ENCODE measurements at regions not wholly inside any gene's neighbourhood (a gene's known extent, or its start where the extent isn't known, plus 50 kb on each side); places are given as distances from the start of the nearest gene placed in this dataset.

DNA sequence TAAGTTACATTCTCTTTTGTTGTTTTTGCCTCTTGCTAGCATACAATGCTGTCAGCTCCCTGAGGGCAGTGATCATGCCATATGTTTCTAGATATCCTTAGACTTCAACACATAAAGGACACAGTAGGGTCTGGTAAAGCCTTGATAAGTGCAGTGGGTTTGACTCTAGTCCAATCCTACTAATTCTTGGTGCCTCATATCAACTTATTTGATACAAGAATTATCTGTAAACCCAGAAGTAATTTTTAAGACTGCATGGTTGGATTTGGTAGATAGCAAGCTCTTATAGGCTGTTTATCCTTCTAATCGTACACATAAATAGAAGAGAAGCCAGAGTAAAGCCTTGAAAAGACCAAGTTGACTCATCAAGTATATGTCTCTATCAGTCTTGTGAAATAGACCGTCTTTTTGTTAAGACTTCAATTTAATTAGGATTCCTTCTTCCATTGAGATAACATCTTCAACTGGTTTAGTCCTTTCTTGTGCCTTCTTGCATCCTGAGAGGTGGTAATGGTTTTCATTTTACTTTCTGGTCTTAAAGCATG lies 265.6 kb upstream of the CDIN1 start:
- no peak overlapping the region for H2BK5ac ChIP-seq (ENCODE audit: insufficient read length, low read length)
- no peak overlapping the region for H3K23ac ChIP-seq (ENCODE audit: insufficient read length, low read depth, low read length)
- H2BK120ac ChIP-seq (ENCODE audit: low read depth, low read length, poor library complexity, severe bottlenecking) = no peak overlapping the region
- H3K4me1 ChIP-seq (ENCODE audit: insufficient read depth, low read length) = no peaks in the 10 kb centered on the region
- H2BK12ac ChIP-seq (ENCODE audit: insufficient read length, low read depth, low read length) = no peak overlapping the region
- no peak overlapping the region for H3K18ac ChIP-seq (ENCODE audit: insufficient read length, low read depth, low read length)
- no peak overlapping the region for H2AK5ac ChIP-seq (ENCODE audit: insufficient read length, low read length)
- no peaks in the 10 kb centered on the region for H3K79me2 ChIP-seq (ENCODE audit: insufficient read depth, low read length)
- Mint-ChIP-seq H3K4me3 (no peak overlapping the region), H3K9me3 (no peaks in the 10 kb centered on the region; a peak in 1 of 5 replicates), H3K36me3 (ENCODE audit: insufficient read depth in 1 of 3, low read depth in 3 of 3) (no peaks in the 10 kb centered on the region), H3K4me1 (no peaks in the 10 kb centered on the region), H3K27me3 (ENCODE audit: low read depth) (no peaks in the 10 kb centered on the region), H3K27ac (no peak overlapping the region)
- no peak overlapping the region for H3K9ac ChIP-seq (ENCODE audit: extremely low read depth, insufficient read length, low read length)
- H3K27ac ChIP-seq (ENCODE audit: insufficient read length, low read depth, low read length) = no peak overlapping the region
- H4K20me1 ChIP-seq (ENCODE audit: control insufficient read depth, insufficient read depth, insufficient read length) = no peaks in the 10 kb centered on the region
- H3K4ac ChIP-seq (ENCODE audit: low read depth, low read length) = no peak overlapping the region
- H2BK20ac ChIP-seq (ENCODE audit: low read depth, low read length, poor library complexity, severe bottlenecking) = no peak overlapping the region
- H3K27me3 ChIP-seq (ENCODE audit: insufficient read depth, low read length) = no peaks in the 10 kb centered on the region
- no peak overlapping the region for H2AFZ ChIP-seq (ENCODE audit: low read length)
- no peak overlapping the region for H4K5ac ChIP-seq (ENCODE audit: insufficient read length, low read depth, low read length)
- H3K79me1 ChIP-seq (ENCODE audit: insufficient read depth, low read depth, low read length, poor library complexity, severe bottlenecking) = no peaks in the 10 kb centered on the region
- H3T11ph ChIP-seq (ENCODE audit: low read length) = no peak overlapping the region
- H3K9me3 ChIP-seq (ENCODE audit: control insufficient read depth, low read depth, low read length) = no peaks in the 10 kb centered on the region
- no peak overlapping the region for H3K14ac ChIP-seq (ENCODE audit: insufficient read depth, low read length)
- WGBS (ENCODE audit: extremely low coverage, insufficient read length, low lambda C conversion rate) = no CpG with 5 or more reads among the region's 2 CpGs
- no peak overlapping the region for H3K4me2 ChIP-seq (ENCODE audit: insufficient read depth, insufficient read length, low read length)
- H3K56ac ChIP-seq (ENCODE audit: insufficient read length, low read depth, low read length) = no peak overlapping the region
- H2BK15ac ChIP-seq (ENCODE audit: low read depth, low read length) = no peak overlapping the region
- TF ChIP-seq, protein P1, sequence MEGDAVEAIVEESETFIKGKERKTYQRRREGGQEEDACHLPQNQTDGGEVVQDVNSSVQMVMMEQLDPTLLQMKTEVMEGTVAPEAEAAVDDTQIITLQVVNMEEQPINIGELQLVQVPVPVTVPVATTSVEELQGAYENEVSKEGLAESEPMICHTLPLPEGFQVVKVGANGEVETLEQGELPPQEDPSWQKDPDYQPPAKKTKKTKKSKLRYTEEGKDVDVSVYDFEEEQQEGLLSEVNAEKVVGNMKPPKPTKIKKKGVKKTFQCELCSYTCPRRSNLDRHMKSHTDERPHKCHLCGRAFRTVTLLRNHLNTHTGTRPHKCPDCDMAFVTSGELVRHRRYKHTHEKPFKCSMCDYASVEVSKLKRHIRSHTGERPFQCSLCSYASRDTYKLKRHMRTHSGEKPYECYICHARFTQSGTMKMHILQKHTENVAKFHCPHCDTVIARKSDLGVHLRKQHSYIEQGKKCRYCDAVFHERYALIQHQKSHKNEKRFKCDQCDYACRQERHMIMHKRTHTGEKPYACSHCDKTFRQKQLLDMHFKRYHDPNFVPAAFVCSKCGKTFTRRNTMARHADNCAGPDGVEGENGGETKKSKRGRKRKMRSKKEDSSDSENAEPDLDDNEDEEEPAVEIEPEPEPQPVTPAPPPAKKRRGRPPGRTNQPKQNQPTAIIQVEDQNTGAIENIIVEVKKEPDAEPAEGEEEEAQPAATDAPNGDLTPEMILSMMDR (conservative IDR thresholded peaks at IDR 0.05) = no peak
- H4K8ac ChIP-seq (replicated peaks; ENCODE audit: insufficient read length, low read depth, low read length) = no peak overlapping the region
- no peak for DNase-seq
- H4K91ac ChIP-seq (ENCODE audit: insufficient read length, low read depth, low read length) = no peak overlapping the region
- no peaks in the 10 kb centered on the region for H3K23me2 ChIP-seq (ENCODE audit: insufficient read length, low read depth, low read length, poor library complexity, severe bottlenecking)

All from H9 (cell line).